ENCODE measurements at regions not wholly inside any gene's neighbourhood (a gene's known extent, or its start where the extent isn't known, plus 50 kb on each side); places are given as distances from the start of the nearest gene placed in this dataset.
A peak's percentile ranks its signal among the peaks of the same experiment; 100 is the strongest.

GRCh38 chr1:58883037-58883887 is 99.4 kb upstream of the JUN start (continued):
- TF ChIP-seq HINFP (tag; conservative IDR thresholded peaks at IDR 0.05; ENCODE audit: low read depth): peak; percentile 43; the same call in 1 of the 2 replicates
- 0 out of 3 replicates have a peak, but pooled peaks of 1 of the 2 experiments have one; percentile 54 for TF ChIP-seq CBX3 (IDR thresholded peaks at IDR 0.05; ENCODE audit: borderline replicate concordance in 1 of 2, low read length in 2 of 2)
- TF ChIP-seq STAT5B (CRISPR knock-in tag; IDR thresholded peaks at IDR 0.05): no peak
- TF ChIP-seq TSHZ1 (CRISPR knock-in tag; IDR thresholded peaks at IDR 0.05): peak; percentile 64; the same call in 1 of the 2 replicates
- TF ChIP-seq FOSL1 (tag; conservative IDR thresholded peaks at IDR 0.05): peak; percentile 90
- no peak for TF ChIP-seq IFI16 (CRISPR knock-in tag; IDR thresholded peaks at IDR 0.05)
- 0 out of 2 replicates have a peak, but pooled peaks have one; percentile 50 for TF ChIP-seq CUX1 (CRISPR knock-in tag; IDR thresholded peaks at IDR 0.05)
- TF ChIP-seq TOE1 (IDR thresholded peaks at IDR 0.05; ENCODE audit: borderline replicate concordance): peak; percentile 58; the same call in 1 of the 2 replicates
- no peak for TF ChIP-seq TOE1 (CRISPR knock-in tag; IDR thresholded peaks at IDR 0.05; ENCODE audit: borderline replicate concordance, low read depth)
- peak; percentile 67 for TF ChIP-seq MEIS2 (IDR thresholded peaks at IDR 0.05; ENCODE audit: partially characterized antibody)
- TF ChIP-seq MNT (conservative IDR thresholded peaks at IDR 0.05): no peak
- TF ChIP-seq ZBTB2 (IDR thresholded peaks at IDR 0.05): no peak; the same call in 1 of the 2 replicates
